ENCODE measurements at regions not wholly inside any gene's neighbourhood (a gene's known extent, or its start where the extent isn't known, plus 50 kb on each side); places are given as distances from the start of the nearest gene placed in this dataset.

- TF ChIP-seq GATA3 (IDR thresholded peaks at IDR 0.05; ENCODE audit: low read depth, low read length) (no peak), GATA2 (IDR thresholded peaks at IDR 0.05; ENCODE audit: low read depth, low read length) (no peak)
Measured at GRCh38 chr14:76698631-76699030, 62.6 kb upstream of the VASH1 start.

Data from SH-SY5Y (cell line).